Suppressor macrophage treated with lipopolysaccharide for 4 hours (primary cell): ENCODE measurements at regions not wholly inside any gene's neighbourhood (a gene's known extent, or its start where the extent isn't known, plus 50 kb on each side); places are given as distances from the start of the nearest gene placed in this dataset.

Source experiments
- DNase-seq: peaks from one replicate; pipeline ENCODE4 v3.0.0-alpha.2; 2020

GRCh38 chr11:134905928-134906327 is 493.9 kb upstream of the B3GAT1 start:
- DNase-seq, result no peak

DNA sequence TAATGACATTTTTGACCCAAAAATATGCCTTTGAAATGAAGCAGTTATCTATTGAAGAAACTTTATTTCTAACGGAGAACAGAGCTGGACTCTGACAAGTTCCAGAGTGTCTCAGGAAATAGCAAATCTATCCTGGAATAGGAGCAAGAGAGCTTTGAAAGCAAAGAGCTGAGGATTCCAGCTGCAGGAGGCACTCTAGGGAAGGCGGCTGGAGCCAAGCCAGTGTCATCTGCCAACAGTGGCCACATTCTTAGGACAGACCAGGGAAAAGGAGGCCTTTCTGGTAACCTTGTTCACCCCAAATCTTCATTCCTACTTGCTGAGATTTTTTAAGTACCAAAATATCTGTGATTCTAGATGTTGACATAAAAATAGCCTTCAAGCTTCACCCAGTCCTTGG is 493.5 kb upstream of the B3GAT1 start:
- DNase-seq, result no peak

- DNase-seq, result no peak
Observed at GRCh38 chr11:134904103-134904790, 492.2 kb upstream of the B3GAT1 start.

DNA sequence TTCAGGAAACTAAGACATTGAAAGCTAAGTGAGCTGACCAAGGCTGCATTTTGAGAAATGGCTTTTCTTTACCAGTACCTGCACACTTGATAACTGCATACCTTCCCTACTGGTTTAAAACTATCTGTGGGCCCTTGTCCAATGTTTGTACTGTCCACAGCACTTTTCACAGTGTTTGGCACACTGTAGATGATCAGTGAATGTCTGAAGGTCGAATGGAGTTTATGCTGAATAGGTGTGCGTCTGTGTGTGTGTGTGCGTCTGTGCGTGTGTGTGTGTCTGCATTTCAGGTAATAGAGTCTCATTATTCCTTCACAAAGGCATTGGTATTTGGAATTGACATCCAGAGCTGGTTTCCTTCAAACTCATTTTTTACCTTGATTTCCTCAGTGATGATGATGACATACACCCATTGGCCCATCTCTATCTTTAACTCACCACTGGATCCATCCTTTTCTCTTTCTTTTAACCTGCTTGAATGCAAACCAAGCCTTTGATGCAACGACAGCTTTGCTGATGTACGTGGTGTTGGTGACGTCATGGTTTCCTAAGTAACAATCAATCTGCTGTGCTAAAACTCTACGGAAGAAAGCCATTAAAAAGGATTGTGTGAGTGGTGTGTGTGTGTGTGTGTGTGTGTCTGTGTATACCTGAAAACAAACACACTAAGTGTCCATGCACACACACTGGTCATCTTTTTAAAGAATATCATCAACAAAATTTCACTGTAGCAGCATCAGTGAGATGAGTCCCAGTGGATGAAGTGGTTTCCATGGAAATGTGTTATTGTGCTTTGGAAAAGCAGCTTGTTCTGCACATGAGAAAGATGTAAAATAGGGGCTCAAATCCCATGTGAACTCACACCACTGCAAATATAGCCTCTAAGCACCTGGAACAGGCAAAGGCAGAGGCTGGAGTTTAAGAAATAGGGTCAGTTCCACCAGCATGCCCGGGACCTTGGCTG is 490.2 kb upstream of the B3GAT1 start:
- DNase-seq, result no peak

DNA sequence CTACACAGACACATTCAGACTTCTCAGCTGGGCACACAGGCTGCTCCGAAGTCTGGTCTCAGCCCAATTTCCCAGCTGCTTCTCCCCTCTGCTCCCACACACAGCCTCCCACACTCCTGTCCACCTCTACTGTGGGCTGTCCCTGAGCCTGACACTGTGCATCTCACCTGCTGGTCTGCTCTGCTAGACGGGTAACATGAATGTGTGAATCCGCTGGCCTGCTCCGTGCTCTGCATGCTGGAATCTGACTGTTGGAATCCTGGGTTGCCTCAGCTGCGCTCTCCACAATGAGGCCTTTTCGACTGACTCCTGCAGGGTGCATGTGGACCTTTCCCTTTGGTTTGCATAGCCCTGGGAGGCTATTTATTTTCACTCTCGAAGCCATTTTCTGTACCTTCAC is 489.5 kb upstream of the B3GAT1 start:
- DNase-seq, result no peak

- DNase-seq, result no peak
Observed at GRCh38 chr11:134893810-134894685, 482.0 kb upstream of the B3GAT1 start.

GRCh38 chr11:134890446-134890845 is 478.4 kb upstream of the B3GAT1 start:
- DNase-seq, result no peak

GRCh38 chr11:134889832-134890231 is 477.8 kb upstream of the B3GAT1 start:
- no peak for DNase-seq

DNA sequence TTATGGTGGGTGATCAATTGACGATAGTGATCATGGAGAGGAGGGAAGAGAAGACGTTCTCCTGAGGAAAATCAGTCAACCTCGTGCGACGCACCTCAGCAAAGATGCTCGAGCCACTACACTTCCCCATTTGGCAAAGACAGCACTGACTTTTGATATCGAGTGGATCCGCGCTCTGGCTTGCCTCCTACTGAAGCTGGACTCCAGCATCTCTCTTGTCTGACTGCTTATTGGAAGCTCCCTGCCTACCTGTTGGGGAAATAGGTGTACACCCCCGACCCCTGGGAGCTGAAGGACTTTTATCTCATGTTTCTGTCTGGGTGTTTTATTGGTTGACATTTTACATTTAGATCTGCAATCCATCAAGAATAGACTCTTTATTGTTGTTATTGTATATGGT is 476.8 kb upstream of the B3GAT1 start:
- DNase-seq, result no peak

DNA sequence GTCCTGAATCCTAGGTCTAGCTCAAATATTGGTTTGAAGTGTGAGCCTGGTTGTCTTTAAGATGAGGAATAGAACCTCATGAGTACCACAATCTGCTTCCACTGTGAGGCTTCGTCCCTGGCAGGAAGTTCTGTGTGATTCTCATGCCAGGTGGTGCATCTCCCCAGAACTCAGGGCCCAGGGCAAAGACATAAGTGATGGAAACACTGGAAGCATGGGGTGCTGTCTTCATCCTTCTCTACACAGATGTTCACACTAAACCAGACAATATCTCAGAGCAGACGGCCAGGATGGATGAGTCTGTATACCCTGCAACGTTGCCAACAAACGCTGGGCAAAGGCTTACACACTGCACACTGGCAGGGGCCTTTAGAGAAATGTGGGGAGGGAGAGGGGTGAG is 475.9 kb upstream of the B3GAT1 start:
- no peak for DNase-seq

DNA sequence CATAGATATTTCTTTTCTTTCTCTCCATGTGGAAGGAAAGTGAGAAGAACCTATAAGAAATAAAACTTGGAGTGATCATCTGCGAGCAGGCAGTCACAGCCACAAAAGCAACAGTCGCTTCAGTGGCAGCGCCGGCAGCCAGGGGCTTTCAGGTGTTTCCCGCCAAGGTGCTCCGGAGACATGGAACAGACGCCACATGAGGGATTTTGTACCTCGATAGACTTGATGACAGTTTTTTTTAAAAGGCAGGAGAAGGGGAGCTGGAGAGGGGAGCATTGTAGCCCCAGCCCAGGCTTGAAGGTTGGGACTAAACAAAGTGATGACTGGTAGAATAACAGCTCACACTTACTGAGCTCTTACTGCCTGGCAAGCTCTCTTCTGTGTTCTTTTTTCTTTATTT is 471.4 kb upstream of the B3GAT1 start:
- DNase-seq, result no peak

DNA sequence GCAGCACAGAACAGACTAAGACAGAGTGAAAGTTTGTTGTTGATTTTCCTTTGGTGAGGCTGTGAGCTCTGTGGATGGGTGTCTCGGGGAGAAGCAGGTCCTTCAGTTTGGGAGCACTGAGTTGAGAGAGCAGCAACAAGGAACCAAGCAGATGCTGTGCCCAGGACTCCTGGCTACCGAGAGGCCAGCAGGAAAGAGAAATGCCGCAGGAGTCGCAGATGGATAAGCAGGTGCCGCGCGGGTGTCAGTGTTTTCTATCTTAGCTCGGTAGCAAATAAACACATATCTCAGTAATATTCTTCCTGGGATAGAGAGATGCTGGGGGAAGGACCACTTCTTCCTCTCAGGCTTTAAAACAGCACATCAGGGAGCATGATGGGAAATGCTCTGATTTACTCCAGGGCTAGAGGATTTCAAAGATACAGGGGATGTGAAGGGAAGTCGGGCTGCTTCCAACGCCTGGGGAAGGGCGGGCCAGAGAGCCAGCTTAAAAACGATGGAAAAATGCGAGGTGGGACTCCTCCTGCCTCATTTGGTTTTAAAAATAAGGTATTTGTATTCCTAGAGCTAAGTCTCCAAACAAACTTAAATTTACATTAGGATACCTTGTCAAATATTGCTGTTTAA is 470.7 kb upstream of the B3GAT1 start:
- DNase-seq, result no peak

- DNase-seq, result no peak
Observed at GRCh38 chr11:134882141-134882540, 470.1 kb upstream of the B3GAT1 start.

DNA sequence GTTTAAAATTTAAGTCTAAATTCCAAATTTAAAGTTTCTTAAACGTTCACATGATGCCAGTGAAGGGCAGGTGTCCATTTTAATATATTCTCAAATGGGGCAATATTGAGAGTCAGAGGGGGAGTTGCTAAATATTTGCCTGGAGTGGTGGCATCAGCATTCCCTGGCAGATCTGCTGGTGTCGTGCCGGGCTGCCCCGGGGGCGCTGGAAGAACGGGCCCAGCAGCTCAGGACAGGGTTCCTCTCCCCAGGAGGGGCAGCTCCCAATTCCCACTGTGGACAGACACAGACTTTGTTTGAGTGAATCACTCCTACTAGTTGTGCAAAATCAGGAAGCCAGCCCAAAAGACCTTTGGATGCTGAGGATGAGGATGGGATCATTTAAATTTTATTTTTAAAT is 468.7 kb upstream of the B3GAT1 start:
- no peak for DNase-seq

GRCh38 chr11:134879931-134880330 is 467.9 kb upstream of the B3GAT1 start:
- DNase-seq, result no peak

- no peak for DNase-seq
Observed at GRCh38 chr11:134879341-134879740, 467.3 kb upstream of the B3GAT1 start.

DNA sequence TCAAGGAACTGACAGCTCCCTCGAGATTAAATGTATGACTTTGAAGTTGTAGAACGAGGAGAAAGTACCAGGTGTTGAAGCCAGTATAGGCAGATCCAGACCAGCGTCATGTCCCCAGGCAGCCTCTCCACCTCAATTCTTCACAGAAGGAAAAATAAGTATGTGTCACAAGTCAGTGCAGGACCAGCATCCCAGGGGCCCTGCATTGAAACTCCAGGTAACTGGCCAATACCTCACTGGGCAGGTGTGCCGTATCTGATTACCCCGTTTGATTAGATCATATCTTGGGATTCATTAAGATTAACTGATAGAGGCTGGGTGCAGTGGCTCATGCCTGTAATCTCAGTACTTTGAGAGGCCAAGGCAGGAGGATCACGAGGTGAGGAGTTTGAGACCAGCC is 466.7 kb upstream of the B3GAT1 start:
- no peak for DNase-seq

GRCh38 chr11:134876226-134876625 is 464.2 kb upstream of the B3GAT1 start:
- no peak for DNase-seq

DNA sequence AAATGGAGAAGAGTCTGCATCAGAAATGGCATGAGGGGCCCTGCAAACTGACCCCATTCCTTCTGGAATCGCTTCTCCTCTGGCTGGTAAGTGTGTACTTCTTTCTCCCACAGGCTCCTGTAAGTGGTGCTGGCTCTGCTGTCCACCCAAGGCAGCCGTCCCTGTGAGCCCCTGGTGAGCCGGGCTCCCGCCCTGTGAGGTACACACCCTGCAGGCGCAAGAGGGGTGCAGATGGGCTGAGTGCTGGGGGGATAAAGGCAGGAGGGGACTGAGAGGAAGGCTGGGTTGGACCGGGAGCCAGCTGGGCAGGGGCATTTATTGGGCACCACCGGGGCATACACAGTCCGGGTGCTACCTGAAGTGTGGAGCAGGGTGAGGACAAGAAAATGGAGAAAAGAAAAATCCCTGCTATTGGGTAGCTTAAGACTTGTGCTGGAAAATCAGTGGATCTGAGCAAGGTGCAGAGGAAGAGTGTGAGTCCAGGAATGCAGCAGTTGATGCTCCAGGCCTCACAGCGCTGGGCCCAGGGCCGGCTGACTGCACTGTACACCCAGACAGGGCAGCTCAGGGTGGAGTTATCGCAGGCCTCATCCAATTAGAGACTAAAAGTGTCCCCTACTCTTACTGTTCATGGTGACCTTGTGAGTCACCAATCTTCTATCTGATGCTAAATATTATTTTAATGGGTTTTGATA is 455.1 kb upstream of the B3GAT1 start:
- no peak for DNase-seq

DNA sequence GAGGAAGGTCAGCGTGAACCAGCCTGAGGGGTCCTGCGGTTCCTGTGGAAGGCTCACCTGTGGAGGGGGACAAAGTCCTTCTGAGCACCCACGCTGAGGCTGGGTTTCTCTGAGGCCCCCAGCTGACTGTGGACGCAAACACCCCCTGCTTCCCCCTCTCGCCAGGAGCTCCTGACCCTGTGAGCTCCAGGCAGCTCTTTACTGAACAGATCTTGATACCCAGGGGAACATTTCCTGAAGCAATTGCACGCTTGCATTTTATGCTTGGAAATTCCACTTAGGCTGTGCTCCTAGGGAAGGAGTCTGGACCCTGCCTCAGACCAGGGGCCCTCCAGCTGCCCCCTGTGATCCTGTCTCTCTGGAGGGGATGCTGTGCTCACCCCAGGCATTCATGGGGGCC is 454.2 kb upstream of the B3GAT1 start:
- DNase-seq, result no peak

- no peak for DNase-seq
Observed at GRCh38 chr11:134864968-134865305, 452.9 kb upstream of the B3GAT1 start.

DNA sequence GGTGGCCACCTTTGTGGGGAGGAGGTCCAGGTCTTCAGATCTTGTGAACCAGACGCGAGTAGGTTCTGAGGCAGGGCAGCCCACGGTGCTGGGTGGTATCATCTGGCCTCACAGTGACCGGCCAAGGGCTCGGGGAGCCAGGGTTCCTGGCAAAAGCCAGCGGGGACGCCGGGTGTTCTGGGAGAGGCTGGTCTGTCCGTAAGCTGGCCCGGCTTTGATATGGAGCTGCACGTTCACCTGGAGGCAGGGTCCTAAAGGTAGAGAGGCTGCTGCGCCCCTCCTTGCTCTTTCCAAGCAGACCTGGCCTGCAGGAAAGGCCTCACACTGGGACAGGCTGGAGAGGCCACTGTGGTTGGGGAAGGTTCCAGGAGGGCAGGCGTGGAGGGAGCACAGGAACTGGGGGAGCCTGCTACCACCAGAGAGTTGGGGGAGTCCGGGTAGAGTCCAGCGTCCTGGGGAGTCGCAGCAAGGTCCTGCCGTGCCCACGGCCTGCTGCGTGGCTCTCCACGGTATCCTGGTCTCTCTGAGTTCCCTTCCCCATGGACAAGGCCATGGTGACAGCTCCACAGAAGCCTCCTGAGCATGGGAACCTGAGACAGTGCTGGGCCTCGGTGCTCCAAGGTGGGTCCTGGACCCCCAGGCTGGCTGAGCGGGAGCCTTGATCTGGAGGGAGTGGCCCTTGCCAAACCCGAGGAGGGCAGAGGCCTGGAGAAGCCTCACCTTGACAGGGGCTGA is 452.4 kb upstream of the B3GAT1 start:
- DNase-seq, result no peak
